Kidney glomerular epithelial cell (primary cell): ENCODE measurements at regions not wholly inside any gene's neighbourhood (a gene's known extent, or its start where the extent isn't known, plus 50 kb on each side); places are given as distances from the start of the nearest gene placed in this dataset.
"Not testable (repeated sequence)": the region's sequence is repeated elsewhere in the genome, so short reads cannot be mapped to it uniquely, and the experiment has no call there.

ENCODE experiments used
- DNase-seq: peaks from one replicate; lab custom pipeline; 2025; lab: John Stamatoyannopoulos, UW

DNA sequence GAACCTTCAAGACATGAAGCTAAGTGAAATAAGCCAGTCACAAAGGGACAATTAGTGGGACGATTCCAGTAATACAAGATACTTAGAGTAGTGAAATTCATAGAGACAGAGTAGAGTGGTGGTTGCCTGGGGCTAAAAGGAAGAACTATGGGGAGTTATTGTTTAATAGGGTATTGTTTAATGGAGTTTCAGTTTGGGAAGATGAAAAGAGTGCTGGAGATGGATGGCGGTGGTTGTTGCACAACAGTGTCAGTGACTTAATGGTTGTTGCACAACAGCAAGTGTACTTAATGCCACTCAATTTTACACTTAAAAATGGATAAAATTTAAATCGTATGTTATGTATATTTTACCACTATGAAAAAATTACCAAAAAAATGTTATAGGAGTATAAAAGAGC, 209.7 kb upstream of the TENT5A start:
- no peak for DNase-seq

DNA sequence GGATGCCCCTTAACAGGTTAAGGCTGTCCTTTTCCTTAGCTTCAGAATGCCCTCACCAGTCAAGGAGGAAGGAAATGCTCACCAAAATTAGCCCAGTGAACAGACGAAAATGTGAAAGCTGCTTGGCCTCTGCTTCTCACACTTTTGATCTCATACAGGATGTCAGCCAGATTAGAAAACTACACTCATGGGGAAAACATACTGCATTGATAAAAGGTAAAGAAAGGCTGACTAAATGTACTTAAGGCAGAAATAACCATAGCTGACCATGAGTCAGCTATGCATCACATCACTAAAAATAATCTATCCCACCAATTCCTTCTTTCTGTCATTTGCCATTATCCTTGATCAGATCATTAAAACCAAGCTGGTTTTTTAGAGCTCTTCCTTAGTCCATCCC, 198.4 kb upstream of the TENT5A start:
- DNase-seq: no peak

DNA sequence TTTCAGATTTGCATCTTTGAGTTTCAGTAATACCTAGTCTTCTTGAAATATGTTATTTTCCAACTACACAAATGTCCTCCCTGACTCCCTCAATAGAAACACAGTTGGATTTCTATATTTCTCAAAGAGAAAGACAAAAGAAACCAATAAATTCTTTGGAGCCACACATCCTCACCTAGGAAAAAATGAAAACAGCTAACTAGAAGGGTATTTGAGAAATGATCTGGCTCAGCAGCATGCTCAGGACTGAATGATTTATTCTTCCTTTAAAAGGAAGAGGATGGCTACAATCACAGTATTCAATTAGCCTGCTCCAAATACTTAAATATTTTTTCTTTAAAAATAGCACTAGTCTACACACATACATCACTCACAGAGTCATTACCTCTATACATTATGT, 196.4 kb upstream of the TENT5A start:
- DNase-seq: no peak

DNA sequence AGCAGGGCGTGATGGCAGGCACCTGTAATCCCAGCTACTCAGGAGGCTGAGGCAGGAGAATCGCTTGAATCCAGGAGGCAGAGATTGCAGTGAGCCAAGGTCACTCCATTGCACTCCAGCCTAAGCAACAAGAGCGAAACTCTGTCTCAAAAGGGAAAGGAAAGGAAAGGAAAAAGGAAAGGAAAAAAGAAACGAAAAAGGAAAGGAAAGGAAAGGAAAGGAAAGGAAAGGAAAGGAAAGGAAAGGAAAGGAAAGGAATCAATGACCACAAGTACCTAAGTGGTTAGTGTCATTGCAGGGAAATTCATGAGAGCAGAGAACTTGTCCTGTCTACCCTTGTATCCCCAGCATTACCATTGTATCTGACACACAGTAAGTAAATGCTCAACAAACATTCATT, 195.7 kb upstream of the TENT5A start:
- DNase-seq: not testable (repeated sequence)

DNA sequence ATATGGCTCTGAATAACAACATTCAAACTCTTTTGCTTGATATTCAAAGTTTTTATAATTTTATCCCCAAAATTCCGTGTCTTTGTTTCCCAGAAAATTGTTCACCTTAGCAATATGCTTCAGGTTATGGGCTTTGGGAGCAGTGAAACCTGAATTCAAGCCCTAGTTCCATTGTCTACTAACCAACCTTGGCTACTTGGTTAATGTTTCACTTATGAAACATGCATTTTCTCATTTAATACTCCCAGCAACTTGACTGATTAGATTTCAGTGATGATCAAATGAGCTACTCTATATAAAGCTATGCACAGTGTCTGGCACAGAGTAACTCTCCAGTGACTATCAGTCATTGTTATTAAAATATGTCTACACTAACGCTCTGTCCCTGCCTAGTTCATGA, 192.2 kb upstream of the TENT5A start:
- peak; percentile 6 for DNase-seq

DNA sequence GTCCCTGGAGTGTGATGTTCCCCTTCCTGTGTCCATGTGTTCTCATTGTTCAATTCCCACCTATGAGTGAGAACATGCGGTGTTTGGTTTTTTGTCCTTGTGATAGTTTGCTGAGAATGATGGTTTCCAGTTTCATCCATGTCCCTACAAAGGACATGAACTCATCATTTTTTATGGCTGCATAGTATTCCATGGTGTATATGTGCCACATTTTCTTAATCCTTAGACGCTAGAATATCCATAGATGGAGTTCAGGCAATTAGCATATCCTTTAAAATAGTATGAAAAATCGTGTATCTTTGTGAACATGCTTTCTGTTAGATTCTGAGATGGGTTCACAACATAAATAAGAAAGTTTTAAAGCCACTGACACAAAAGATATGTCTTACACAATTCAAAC, 190.4 kb upstream of the TENT5A start:
- DNase-seq: not testable (repeated sequence)

DNA sequence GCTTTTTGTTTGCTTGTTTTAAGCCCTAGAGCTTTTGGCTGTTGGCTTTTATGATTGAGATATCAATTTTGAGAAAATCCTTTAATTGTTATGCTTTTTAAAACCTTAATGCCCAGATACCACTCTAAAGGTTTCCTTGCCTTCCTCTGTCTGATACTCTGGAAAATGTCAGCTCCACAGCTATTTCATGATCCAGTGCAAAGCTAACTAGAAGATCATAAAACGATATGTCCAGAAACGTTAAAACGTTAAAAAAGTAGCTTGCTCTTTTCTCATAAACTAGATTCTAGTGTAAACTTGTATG, 189.5 kb upstream of the TENT5A start:
- DNase-seq: no peak

DNA sequence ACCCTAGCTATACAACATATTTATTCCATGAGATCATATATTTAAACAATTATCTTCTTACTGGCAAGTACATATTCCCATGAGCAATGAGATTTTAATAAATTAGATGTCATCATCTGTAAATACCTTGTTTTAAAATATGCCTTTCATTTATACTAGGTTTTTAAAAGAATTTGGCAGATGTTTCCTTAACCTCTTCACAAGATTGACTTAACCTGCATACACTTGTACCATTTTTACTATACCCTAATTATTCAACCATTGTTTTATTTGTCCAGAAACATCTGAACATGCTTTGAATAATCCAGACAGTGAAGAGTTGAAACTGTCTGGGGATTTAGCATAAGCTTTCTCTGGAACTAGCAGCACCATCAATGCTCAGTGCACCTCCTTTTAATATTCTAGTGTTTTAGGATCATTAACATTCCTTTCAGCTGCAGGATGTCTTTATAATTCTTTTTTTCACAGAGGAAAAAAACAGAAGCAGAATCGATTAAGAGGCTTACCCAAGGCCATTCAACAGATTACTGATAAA, 188.0 kb upstream of the TENT5A start:
- no peak for DNase-seq

DNA sequence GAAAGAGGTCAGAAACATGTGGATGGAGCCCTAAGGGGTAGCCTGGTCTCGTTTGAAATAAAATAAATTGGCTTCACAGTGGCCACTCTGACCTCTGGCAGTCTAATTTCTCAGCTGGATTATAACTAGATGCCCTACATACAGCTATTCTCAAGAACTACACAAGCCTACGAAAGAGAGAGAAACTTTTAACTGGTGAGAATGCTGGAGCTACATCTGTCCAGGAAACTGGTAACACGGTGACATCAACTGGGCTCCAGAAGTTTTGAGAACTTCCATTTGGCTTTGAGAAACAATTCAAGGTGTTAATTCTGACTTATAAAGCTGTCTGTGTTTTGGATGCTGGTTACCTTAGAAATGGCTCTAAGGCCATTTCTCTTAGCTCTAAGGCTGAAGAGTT, 187.3 kb upstream of the TENT5A start:
- DNase-seq: no peak

DNA sequence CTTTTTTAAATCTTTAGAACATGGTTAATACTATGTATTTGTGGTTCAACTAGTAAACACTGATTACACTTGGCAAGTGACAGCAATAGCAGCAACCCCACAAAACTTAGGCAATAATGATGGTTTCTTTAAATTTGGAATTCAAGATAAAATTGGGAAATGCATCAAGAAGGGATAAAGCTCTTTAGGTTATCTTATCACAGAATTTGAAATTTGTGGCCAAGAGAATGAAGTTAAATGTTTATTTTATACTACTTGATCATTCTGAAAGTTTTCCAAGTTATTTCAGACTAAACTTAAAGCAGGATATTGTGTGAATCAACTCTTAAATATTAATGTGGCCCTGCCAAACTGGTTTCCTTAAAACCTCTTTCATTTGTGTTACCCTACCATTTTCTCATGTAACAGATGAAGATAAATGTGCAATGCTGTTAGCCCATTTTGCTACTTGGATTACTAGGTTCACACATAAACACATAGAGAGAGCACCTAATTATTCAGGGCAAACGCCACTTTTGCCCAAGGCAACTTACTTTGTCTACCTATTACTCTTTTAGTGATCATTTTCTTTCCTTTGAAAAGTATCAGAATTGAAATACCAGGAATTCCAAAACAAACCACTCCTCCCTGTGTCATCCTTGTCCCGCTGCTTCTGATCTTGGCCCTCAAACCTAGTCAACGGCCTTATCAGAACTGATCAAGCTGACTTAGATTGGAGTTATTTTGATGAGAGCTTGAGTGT, 186.7 kb upstream of the TENT5A start:
- no peak for DNase-seq

DNA sequence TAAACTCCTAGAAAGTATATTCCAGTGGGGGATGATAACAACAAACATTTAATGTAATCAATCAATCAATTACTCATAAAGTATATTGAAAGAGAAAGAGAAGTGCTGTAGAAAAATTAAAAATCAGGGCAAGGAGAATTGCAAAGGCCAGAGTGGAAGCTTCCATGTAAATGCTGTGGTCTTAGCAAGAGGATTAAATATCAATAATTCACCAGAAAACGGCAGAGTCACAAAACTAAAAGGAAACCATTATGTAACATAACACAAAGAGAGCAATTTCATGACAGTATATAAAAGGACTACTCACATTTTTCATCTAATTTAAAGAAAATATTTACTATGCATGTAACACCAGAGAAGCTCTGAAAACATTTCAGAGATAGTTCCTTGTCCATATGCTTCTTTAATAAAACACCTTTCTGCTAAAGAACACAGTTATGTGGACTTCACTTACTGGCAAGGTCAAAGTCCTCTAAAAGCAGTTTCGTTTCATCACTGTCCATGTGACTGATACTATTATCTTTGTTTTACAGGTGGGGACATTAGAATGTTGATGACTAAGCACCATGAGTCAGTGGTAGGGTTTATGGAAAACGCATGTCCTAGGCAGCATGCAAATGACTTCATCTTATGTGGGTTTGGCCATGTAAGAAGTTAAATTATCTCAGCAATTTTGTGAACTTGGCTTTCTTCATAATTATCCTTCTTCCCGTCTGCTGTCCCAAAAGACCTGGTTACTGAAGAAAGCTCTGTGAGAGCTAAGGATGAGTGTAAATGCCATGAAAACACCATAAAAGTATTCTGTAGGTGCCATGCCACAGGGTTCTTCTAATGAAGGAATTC, 185.8 kb upstream of the TENT5A start:
- DNase-seq: peak; percentile 55

DNA sequence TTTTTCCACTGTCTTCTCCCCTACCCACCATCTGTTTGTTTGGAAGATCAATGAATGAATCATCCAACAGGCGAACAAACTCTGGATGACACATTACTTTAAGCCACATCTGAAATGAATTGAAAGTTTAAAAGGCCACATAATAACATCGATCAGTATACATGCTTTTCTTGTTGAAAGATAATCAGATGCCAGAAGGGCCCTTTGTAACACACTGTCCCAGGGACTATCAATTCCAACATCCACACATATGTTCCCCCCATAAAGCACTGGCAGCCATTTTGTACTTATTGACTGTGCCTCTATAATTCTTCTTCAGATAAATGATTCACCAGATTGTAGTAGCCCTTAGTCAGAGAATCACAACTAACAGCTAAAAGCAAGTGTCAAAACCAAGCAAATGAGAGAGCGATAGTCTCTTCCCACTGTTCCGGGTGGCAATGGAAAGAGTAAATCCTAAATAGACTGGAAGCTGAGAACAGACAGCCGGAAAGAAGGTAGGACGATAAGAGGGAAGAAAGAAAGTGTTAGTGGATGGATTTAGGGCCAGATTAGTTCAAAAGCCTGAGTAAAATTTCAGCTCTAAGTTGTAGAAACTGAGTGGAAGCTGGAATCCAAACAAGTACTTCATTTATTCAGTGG, 184.9 kb upstream of the TENT5A start:
- no peak for DNase-seq

DNA sequence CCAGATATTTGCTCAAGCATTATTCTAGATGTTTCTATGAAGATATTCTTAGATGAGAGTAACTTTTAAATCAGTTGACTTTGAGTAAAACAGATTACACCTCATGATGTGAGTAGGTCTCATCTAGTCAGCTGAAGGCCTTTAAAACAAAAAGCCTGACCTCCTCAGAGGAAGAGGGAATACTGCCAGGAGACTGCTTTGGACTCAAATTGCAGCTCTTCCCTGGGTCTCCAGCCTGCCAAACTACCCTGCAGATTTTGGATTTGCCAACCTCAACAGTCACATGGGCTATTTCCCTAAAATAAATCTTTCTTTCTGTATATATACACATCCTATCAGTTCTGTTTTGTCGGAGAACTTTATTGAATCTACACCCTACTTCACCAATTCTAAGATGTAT, 182.5 kb upstream of the TENT5A start:
- no peak for DNase-seq

DNA sequence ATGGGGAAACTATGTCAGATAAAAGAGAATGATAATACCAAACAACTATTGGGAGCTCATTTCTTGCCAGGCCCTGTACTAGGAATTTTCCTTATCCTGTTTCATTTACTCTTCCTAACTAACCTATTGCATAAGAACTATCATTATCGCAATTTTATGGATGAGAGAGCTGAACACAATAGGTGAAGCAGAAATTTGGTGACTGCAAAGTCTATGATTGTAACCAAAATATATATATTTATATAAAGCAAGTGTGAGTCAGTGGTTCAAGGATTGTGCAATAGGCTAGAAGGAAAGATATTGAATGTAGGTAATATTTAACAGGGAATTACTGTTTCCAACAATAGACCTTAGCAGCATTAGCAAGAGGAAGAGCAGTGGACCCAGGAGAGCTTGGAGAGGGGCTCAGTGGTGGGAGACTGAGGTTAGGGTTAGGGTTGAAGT, 181.1 kb upstream of the TENT5A start:
- peak; percentile 52 for DNase-seq

DNA sequence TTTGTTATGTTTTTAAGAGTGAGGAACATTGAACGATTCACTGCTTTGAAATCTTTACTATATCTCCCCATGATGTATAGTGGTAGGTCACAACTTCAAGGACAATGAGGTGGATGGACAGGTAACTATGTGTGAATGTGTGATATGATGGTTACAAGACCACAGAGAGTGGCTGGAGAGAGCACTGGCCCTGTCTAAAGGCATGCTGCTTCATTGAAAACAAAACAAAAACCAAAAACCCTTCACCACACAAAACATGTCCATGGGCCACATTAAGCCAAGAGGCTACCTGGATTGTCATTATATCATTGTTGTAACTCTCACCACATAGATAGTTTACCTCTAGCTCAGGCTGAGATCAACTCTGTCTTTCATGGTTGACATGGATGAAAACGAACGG, 180.6 kb upstream of the TENT5A start:
- DNase-seq: no peak

DNA sequence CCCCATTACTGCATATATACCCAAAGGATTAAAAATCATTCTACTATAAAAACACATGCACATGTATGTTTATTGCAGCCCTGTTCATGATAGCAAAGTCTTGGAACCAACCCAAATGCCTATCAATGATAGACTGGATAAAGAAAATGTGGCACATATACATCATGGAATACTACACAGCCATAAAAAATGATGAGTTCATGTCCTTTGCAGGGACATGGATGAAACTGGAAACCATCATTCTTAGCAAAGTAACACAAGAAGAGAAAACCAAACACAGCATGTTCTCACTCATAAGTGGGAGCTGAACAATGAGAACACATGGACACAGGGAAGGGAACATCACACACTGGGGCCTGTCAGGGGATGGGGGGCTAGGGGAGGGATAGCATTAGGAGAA, 180.0 kb upstream of the TENT5A start:
- not testable (repeated sequence) for DNase-seq

DNA sequence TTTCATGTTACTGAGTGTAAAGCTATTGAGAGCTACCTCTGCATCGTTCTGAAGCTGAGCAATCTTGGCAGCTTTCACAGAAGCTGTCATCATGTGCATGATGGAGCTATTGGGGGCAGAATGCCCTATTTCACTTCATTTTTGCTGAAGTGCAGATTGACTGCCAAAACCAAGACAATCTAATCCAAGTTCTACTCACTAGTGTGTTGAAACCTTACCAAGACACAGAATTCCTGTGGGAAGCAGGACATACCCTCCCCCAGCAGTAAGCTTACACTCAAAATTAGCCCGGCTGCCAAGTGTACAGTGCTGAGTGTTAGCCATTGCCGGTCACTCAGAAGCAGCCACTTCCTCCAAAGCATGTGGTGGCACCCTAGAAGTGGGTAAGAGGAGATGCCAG, 177.3 kb upstream of the TENT5A start:
- DNase-seq: no peak

DNA sequence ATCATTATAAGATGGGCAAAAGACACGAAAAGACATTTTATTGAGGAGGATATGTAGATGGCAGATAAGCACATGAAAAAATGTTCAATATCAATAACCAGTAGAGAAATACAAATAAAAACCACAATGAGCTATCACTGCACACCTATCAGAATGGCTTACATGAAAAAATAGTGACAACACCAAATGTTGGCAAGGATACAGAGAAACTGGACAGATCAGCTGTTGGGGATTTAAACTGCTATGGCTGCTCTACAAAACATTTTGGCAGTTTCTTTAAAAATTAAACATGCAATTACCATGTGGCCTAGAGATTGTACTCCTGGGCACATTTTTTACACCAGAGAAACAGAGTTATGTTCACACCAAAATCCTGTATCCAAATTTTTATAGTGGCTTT, 172.7 kb upstream of the TENT5A start:
- no peak for DNase-seq

DNA sequence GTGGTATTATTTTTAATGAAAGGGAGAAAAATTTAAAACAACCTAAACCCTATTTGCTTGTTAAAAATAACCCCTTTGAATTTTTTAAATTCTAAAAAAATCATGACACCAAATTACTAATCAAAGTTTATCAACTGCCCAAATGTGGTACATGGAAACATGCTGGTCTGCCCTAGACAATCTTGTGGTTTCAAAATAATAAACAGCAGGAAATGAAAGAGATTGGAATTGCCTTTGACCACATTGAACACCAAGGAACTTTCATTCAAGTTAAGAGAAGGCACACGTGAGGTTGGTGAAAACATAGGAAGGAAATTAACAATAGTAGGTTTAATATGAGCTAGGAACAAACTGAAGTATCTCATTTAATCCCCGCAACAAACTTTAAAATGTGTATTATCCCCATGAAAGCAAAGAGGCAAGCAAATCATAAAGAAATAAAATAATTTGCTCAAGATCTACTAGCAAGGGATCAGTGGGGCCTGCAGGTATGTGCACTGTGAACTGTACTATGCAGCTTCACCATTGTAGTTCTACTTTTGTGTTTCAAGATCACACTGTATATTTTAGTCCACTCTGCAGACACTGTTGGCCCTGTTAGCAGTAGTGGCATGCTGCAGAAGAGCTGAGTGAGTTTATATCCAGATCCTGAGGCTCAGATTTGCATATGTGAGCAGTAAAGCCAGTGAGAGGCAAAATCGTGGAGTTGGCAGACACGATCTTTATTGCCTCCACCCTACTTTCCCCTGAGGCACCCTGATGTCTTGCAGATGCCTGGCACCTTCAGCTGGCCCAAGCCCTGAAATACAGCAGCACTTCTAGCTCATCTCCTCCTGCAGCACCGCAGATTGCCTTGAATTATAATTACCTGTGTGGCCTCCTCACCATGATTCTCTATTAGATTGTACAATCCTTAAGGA, 157.8 kb upstream of the TENT5A start:
- DNase-seq: no peak

DNA sequence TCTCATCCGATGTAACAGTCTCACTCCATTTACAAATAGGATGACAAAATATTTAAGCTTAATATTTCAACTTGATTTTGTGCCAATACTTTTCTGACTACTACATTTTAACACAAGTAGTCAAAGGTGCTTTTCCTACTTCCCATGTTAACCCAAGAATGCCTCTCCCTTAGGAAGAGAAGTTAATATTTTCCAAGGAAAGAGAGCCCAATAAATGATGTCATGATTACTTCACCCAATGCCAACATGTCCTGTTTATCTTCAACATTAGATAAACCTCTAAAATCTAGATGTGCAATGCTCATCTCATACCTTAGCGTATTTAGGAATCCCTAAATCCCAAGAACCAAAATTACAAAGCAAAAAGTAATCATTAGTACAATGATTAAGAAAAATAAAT, 156.7 kb upstream of the TENT5A start:
- no peak for DNase-seq

DNA sequence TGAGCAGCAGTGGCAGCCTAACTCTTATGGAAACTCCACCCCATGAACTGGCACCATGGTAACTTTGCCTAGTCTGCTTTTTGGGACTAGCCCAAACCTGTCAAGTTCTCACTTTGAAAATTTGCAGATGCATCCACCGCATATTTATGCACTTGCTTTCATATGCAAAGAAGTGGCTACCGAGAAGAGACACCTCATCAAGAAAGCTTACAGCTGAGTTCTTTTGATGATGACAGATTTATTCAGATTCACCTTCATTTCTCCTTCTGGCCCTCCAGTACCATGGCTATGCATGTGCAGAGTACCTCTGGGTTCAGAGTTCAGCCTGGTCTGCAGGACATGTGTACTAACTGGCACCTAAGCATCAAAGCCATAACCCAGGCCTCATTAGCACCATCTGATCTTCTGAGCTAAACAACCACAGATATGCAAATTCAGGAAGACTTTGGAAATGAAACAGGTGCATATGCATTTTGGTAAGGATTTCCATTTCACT, 154.3 kb upstream of the TENT5A start:
- DNase-seq: no peak

DNA sequence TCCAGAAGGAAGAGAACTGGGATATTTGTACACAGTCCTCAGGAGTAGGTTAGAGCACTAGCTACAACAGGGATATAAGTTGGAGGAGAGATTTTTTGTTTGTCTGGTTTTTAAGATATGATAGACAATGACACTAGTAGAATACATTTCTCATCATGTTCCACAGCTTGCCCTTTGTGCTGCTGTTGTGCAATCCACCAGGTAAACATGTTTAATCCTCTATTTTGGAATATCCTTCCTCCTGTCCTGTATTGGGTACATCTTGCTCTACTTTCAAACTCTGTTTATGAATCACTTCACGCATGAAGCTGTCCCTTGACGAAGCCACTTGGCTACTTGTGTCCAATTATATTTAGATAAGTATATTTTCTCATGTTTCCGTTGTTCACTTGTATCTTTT, 153.6 kb upstream of the TENT5A start:
- DNase-seq: no peak
